ENCODE measurements at regions not wholly inside any gene's neighbourhood (a gene's known extent, or its start where the extent isn't known, plus 50 kb on each side); places are given as distances from the start of the nearest gene placed in this dataset.

DNA sequence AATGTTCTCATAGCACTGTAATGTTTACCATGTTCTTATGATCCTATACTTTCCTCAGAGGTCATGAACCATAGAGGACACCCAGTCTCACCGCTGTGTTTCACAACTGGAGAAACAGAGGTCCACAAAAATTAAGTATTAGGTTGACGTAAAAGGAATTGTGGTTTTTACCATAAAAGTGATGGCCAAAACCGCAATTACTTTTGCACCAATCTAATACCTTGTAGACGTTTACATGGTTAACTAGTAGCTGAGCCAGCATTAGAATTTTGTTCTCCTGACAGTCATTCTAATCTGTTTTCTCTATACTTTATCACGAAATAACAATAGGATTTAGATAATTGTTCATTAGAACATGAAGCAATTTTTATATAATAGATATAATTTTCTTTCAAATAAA lies 763.4 kb upstream of the ARGLU1 start:
- no peak for DNase-seq (ENCODE audit: low spot score)

DNA sequence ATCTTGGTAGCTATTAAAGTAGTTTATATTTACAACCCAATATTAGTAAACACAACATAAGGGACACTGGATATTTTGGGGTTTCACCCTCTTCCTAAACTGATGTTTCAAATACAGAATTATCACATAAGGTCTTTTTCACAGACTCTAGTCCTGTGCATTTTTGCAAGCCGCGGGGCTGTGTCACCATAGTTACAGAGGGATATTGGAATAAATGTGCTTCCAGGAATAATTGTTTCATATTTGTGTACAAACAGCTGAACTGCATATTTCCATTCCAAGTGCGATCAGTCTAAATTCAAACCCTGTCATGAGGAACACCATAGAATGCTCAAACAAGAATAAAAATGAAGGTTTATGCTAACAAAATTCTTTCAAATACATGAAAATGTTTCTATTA lies 762.5 kb upstream of the ARGLU1 start:
- DNase-seq (ENCODE audit: low spot score): no peak

DNA sequence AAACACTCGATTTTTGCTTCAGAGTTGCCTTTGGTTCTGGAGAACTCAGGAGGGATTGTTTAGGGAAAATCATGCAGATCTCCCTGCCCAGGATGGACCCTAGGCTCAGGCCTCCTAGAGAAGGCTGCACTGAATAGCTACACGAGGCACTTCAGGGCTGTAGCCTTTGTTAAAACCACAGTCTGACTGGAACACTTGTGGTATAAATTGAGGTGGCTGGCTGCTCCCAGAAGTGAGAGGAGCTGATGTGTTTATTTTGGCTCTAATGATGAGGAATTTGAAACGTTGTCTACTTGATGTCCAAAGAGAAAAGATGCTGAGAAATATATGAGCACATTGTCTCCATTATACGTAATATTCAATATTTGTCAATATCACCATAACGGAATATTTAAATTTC lies 762.1 kb upstream of the ARGLU1 start:
- no peak for DNase-seq (ENCODE audit: low spot score)

DNA sequence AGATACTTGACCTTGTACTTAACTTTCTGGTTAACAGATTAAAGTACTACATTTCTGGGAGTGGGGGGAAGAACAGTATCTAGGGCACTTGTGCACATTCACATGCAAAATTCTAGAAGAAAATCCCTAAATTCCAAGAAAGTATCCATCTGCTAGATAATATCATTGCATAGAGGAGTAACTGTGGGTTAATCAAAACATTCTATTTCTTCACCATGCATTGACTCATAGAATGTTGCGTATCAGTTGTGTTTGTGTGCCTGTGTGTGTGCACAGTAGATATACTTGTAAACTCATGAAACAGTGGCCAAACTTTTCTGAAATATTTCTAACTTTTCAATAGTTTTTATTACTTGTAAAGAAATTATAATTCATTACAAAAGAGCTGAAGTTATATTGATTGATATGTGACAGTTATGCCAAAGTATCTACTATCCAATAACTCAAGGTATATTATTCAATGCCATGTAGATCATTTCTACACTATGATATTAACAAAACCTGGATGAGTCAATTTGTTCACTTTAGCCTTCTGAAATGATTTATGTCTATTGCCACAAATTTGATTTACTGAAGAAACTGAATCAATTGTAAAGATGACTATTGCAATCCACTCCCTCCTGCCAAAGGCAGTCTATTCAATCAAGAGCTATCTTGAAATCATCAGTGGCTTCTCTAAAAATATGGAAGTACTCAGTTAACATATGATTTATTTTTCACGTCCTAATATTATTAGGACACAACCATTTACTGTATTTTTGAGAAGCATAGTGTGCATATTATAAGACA lies 756.7 kb upstream of the ARGLU1 start:
- DNase-seq (ENCODE audit: low spot score): no peak

DNA sequence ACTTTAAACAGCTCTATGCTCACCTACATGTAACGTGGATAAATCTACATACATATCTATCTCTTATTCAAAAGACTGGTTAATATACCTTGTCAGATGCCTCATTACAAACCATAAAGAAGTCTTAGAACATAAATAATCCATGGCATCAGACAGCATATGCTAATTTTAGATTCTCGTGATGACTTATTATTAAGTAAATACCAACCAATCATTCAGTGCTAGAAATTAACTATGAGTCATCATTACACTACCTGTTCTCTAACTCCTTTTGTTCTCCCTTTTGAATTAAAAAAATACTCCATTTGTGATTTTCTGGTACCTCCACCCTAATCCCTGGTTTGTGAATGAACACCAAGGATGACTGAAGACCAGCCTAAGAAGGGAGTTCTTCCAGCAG lies 754.3 kb upstream of the ARGLU1 start:
- no peak for DNase-seq (ENCODE audit: low spot score)

DNA sequence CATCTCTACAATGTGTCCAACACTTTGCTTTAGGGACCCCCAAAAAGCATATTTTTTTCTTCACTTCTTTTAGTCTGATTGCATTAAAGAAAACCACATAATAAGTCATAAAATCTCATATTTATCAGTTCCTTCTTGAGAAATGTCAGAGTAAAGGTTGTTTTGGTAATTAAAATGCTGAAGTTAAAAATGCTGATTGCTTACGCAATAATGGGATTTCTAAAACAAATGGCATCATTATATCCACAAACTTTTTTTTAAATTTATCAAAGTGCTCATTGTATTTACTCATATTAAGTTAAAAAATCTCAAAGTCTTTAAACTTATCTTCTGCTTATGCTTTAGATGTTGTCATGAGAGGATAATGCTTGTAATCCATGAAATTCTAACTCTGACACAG lies 737.2 kb upstream of the ARGLU1 start:
- DNase-seq (ENCODE audit: low spot score): no peak

DNA sequence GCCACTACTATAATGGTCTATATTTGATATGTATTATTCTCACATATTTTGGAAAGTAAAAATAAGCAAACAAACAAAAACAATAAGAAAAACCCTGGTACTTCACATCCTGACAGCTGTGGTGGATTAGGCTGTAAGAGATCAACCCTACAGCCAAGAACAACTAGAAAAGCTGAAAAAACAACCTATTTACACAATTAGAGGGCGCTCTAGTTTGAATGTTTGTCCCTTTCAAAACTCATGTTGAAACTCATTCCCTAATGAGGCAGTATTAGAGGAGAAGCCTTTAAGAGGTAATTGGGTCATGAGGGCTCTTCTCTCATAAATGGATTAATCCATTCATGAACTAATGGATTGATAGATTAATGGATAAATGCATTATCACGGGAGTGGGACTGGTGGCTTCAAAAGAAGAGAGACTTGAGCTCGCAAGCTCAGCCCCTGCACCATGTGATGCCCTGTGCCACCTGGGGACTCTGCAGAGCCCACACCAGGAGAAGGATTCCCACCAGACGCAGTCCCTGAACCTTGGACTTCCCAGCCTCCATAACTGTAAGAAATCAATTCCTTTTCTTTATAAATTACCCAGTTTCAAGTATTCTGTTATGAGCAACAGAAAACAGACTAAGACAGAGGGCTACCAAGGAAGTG lies 733.9 kb upstream of the ARGLU1 start:
- DNase-seq (ENCODE audit: low spot score): no peak

DNA sequence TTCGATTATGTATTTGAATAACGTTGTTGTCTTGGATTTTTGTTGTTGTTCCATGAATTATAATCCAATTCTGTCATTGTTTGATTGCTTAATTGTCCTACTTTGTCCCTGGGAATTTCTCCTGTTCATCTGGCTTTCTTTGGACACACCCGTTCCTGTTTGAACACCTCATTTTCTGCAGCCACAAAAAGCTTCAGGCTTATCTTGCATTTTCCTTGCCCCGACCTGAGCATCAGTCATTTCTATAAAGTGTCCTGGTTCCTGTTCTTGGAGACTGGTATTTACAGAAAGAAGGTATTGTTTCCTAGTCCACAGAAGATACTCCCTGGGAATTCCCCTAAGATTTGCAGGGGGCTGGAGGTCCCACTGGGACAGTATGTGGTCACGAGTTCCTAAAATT lies 731.8 kb upstream of the ARGLU1 start:
- no peak for DNase-seq (ENCODE audit: low spot score)

DNA sequence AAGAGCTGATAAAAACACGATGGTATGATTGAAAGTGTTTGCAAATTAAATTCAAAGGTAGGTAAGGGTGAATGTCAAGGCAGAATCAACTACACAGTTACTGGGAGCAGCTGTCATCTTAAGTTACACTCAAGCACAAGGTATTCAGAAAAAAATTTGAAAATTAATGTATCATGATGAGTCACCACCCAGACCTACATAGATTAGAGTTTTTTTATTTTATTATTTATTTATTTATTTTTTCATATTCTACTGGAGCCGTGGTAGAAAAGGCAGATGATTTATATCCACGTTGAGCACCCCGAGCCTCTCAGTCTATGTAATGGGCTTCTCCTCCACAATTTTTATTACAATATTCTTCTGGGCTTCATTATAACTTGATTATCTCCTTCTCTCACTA lies 728.9 kb upstream of the ARGLU1 start:
- no peak for DNase-seq (ENCODE audit: low spot score)

DNA sequence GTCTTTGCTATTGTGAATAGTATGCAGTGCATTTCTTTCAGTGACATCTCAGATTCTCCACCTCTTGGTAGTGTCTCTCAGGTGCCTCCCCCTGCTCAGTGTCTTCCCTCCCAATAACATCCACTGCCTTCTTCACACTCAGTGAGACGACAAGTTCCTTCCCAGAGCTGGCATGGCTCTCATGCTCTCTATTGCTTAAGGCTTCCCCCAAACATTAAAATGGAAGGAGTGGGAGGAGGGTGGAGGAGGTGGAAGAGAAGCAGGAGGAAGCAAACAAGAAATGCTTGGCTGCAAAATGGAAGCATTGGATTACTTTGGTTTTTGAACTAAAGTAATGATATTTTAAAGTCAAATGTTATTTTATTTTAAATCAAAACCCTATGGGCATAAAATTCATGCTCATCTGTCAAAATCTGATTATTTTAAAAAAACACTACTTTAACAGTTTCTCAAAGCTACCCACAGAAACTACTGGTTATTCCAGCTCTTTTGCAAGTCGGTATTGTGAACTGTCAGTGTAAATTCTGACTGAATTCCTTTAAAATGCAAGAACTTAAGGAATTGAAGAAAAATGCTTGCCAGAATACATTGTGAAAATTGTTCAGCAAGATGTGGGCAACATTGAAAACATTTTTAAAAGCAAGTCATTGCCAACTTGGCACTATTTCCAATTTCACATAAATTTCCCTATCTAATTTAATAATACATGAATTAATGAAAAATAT lies 727.6 kb upstream of the ARGLU1 start:
- no peak for DNase-seq (ENCODE audit: low spot score)

DNA sequence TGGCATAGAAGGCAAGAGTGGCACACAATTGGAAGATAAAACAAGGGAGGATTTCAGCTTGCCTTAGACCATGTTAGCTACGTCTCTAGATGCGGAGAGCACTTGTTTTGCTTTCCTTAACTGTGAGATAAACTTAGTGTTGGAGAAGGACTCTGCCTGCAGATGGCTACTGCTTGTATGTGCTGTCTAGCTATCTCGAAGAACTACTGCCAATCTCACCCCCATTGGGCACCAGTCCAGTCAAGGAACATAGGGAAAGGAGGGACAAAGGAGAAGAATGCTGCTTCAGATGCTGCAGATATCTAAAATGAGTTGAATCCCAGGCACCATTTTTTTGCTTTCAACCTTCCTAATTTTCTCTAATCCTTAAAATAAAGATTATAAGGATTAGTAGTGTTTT lies 726.0 kb upstream of the ARGLU1 start:
- no peak for DNase-seq (ENCODE audit: low spot score)

DNA sequence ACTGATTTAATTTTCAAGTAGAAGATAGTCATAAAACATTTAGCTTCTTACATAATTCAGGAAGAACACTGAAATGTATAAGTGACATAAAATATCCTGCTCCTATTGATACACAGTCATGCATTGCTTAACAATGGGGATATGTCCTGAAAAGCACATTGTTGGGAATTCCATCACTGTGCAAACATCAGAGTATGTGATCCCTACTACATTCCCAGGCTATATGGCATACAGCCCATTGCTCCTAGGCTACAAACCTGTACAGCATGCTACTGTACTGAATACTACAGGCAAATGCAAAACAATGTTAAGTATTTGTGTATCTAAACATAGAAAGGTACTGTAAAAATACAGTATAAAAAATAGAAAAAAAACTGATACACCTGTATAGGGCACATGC lies 723.9 kb upstream of the ARGLU1 start:
- no peak for DNase-seq (ENCODE audit: low spot score)

DNA sequence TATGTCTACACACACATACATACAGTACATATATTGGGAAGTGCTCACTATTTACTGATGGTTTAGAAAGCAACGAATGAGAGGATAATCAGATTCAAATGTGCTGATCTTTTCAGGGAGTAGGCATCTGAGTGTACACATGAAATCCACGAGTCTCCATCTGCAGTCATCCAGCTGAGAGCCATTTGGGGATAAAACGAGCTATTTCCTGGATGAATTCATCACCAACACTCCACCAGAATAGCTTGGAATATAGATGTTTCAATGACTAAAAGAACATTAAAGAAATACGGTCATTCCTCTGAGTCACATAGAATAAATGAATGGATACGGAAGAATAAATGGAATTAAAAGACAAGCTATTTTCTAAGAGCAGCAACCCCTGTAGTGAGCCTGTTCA lies 721.6 kb upstream of the ARGLU1 start:
- DNase-seq (ENCODE audit: low spot score): no peak

DNA sequence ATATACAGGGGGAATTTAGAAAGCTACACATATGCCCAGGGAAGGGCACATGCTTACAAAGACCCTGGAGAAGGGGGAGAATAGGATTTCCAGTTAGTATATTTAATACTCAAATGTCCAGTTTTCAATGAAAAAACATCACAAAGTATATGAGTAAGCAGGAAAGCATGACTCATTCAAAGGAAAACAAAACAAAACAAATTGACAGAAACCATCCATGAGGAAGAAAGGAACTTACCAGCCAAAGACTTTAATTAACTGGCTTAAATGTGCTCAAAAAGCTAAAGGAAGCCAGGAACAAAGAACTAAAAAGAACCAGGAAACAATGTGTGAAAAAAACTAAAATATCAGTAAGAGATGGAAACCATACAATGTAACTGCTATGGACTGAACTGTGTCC lies 716.2 kb upstream of the ARGLU1 start:
- DNase-seq (ENCODE audit: low spot score): no peak

DNA sequence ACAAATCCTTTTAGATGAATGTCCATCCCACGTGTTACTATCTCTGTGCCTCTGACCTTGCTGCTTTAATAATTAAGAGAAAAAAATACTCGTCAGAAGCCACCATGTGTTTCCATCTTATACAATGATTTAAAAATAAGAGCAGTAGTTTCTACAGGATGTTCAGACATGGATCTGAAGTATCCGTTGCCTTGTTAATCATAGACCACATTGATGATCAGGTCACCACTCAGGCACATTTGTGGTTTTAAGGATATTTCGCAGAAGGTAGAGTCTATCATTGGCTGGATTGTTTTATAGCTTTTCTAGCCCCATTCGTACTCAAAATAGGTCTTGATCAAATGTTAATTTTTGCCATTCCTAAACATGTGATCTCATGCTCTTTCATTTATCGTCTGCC lies 710.0 kb upstream of the ARGLU1 start:
- no peak for DNase-seq (ENCODE audit: low spot score)

DNA sequence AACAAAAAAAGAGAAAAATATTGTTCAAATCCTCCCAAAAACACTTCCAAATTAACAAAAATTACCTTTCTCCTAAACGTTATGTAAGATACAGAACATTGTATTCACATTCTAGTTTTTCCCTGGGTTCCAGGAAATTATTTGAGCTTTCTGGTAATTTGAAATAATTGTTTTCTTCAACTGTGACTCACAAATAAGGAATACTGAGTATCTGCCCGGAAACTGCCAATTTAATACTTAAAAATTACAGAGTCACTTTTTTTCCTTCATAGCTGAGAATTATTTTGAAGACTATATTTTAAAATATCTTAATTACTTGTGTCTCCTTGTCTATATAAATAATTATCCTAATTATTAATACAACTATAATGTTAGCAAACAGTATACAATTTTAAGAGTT lies 709.0 kb upstream of the ARGLU1 start:
- no peak for DNase-seq (ENCODE audit: low spot score)

DNA sequence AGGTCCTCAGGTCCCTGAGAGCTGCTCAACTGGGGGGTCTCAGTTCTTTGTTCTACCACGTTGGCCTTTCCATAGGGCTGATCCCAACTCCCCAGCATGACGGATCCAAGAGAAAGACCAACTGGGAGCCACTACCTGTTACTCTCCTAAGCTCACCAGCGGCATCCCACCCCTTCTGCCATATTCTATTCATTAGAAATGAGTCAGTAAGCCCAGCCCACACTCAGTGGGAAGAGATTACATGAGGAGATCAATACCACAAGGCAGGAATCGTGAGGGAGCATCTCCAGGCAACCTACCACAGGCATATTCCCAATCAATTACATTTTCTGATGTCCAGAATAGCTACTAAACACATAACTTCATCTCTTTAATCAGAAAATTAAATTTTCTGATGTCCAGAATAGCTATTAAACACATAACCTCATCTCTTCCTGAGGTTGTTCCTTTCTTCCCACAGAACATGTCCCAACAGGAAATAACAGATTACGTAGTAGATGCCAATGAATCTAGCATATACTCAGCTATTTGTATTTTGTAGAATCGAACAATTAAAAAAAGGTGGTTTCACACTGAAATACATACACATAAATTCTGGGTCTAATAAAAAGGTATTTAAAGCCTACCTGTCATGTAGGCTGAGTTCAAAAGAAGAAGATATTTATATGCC lies 708.1 kb upstream of the ARGLU1 start:
- DNase-seq (ENCODE audit: low spot score): no peak

DNA sequence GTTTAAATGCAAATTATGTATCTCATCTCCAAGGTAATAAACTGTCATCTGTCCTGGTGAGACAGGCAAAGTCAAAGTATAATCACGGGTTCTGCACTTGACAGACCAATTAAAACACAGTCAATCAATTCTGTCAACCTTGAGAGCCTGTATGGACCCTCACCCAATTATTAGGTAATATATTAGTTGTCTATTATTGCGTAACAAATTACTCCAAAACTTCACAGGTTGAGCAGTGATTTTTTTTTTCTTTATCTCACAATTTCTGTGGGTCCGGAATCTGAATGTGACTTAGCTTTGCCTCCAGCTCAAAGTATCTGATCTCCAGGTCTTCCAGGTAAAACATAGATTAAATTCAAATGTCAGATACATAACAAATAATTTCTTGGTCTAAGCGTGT lies 707.4 kb upstream of the ARGLU1 start:
- no peak for DNase-seq (ENCODE audit: low spot score)

DNA sequence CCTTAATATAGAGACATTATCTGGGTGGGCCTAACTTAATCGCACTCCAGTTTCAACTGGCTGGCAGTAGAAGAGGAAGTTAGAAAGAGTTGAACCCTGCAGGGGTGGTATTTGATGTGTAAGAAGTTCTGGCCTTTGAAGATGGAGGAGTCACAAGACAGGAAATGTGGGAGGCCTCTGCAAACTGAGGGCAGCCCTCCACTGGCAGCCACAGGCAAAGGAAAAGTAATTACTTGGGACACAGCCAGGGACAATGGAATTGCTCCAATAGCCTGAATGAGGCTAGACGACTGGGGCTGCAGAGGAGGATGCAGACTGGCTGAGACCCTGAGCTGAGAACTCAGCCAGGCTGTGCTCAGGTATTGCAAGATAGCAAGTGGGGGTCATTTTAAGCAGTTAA lies 703.3 kb upstream of the ARGLU1 start:
- DNase-seq (ENCODE audit: low spot score): no peak

DNA sequence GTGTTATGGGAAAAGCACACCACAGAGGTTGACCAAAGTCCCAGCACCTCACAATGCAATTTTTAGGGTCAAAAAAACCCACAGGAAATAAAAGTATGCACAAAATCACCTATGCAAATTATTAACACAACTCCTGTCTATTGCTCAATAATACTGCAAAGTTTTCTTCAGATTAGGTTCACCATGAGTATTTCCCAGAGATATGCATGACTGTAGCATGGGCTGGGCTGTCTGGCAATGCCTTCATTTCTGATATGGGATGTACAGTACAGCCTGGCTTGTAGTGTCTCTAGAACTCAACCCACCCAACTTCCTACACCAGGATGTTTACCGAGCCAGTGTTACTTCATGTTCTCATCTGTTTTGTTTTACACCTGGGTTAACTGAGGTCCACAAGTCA lies 698.7 kb upstream of the ARGLU1 start:
- DNase-seq (ENCODE audit: low spot score): no peak

DNA sequence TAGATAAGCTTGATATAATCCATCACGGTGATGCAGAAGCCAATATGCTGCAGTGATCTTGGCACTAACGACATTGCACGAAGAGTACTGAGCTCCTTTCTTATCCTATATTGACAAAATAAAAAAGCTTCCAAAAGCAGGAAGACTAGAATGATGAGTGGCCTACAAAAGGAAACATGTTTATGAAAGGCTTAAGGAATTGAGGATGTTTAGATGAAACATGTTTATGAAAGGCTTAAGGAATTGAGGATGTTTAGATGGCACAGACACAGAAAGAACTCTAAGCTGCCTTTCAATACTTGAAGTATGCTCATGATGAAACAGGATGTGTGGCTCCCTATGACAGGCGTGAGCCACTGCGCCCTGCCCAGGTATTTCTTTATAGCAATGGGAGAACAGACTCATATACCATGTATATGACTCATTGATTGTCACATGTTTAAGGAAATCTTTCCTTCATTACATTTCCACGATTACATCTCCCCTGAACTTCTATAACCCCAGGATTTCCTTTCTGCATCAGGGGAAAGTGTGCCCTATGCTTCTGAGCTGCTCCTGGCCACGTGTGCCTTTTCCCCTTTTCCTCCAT lies 690.8 kb upstream of the ARGLU1 start:
- DNase-seq (ENCODE audit: low spot score): no peak

DNA sequence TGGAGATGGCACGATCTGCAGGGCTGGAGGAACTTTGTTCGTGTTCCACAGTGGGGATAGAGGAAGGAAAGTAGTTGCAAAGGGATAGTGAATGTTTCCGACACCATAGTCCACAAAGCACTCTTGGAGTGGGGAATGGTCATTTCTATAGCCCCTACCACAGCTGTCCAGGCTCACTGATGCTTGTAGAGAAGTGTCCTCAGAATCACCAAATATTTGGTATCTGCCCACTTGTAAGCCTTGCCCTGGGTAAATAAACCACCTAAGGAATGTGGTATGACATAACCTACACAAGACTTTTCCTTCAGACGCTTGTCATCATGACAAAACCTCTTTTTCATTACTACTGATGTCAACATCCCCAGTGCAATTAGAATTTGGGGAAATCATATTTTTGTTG lies 686.5 kb upstream of the ARGLU1 start:
- DNase-seq (ENCODE audit: low spot score): no peak

DNA sequence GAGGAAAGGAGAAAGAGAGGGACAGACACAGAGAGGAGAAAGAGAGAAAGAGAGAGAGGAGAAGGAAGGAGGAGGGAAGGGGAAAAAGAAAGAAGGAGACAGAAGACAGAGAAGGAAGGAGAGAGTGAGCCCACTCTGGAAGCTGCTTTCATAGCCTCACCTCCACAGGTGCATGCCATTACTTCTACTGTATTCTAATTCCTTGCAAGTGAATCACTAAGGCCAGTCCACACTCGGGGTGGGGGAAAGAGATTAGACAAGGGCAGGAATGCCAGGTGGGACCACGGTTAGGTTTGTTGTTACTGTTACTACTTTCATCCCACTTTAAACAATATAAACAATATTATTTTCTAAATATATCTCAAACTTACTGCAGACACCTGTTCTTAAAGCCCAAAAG lies 684.5 kb upstream of the ARGLU1 start:
- DNase-seq (ENCODE audit: low spot score): no peak
